ENCODE measurements at regions not wholly inside any gene's neighbourhood (a gene's known extent, or its start where the extent isn't known, plus 50 kb on each side); places are given as distances from the start of the nearest gene placed in this dataset.

- no peaks in the 10 kb centered on the region for H3K27me3 ChIP-seq
- H3K9me3 ChIP-seq, result no peaks in the 10 kb centered on the region
- DNase-seq, result no peak
- H3K4me1 ChIP-seq (ENCODE audit: insufficient read depth), result no peaks in the 10 kb centered on the region
- H3K36me3 ChIP-seq, result no peaks in the 10 kb centered on the region
- TF ChIP-seq POLR2A (IDR thresholded peaks at IDR 0.05) (no peak), CTCF (IDR thresholded peaks at IDR 0.05) (no peak), EP300 (IDR thresholded peaks at IDR 0.05) (no peak)
- H3K27ac ChIP-seq, result no peak overlapping the region
- H3K4me3 ChIP-seq, result no peak overlapping the region
- intact Hi-C loops (cut with DNase I), result no loop called here
Observed at GRCh38 chr4:74621616-74622015, 172.7 kb downstream of the BTC start.

DNA sequence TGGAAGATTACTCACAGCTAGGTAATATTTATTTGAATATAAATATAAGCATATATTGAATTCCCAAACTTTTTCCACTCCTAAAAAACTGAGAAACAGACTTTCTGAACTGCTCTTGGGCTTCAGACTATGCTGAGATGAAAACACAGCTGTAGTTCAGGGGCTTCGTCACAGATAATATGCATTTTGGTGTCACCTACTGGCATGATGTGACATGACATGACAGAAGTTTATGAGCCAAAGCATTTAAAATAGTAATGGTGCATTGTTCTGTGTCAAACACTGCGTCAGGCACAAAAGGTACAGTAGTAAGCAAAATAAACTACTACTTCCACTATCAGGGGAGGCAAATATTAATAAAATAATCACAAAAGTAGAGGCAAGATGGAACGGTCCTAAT is 171.3 kb downstream of the BTC start:
- no peaks in the 10 kb centered on the region for H3K36me3 ChIP-seq
- WGBS, 3 donors, result 60 to 67% (median 63%) methylated on average over 3 of the region's 3 CpGs
- H3K27ac ChIP-seq, result no peak overlapping the region
- no peak for DNase-seq
- TF ChIP-seq EP300 (IDR thresholded peaks at IDR 0.05), result no peak
- TF ChIP-seq POLR2A (IDR thresholded peaks at IDR 0.05), result no peak
- TF ChIP-seq CTCF (IDR thresholded peaks at IDR 0.05), result no peak
- no peaks in the 10 kb centered on the region for H3K27me3 ChIP-seq
- H3K9me3 ChIP-seq, result no peaks in the 10 kb centered on the region
- H3K4me1 ChIP-seq (ENCODE audit: insufficient read depth), result no peaks in the 10 kb centered on the region
- H3K4me3 ChIP-seq, result no peak overlapping the region
- intact Hi-C loops (cut with DNase I), result no loop called here

GRCh38 chr4:74624351-74625151 is 169.8 kb downstream of the BTC start:
- WGBS, 3 donors, result 50 to 63% (median 56%) methylated on average over 5 of the region's 5 CpGs

GRCh38 chr4:74625981-74626380 is 168.3 kb downstream of the BTC start:
- no peaks in the 10 kb centered on the region for H3K27me3 ChIP-seq
- intact Hi-C loops (cut with DNase I), result no loop called here
- 73 to 84% (median 82%) methylated on average over 1 of the region's 1 CpG for WGBS, 3 donors
- DNase-seq, result no peak
- TF ChIP-seq CTCF (IDR thresholded peaks at IDR 0.05), result no peak
- H3K4me3 ChIP-seq, result no peak overlapping the region
- H3K36me3 ChIP-seq, result no peaks in the 10 kb centered on the region
- no peak overlapping the region for H3K27ac ChIP-seq
- H3K9me3 ChIP-seq, result no peaks in the 10 kb centered on the region
- no peaks in the 10 kb centered on the region for H3K4me1 ChIP-seq (ENCODE audit: insufficient read depth)

More at GRCh38 chr4:74624351-74625151, 169.8 kb downstream of the BTC start:
- no peaks in the 10 kb centered on the region for H3K27me3 ChIP-seq
- H3K36me3 ChIP-seq, result no peaks in the 10 kb centered on the region
- intact Hi-C loops (cut with DNase I), result no loop called here
- DNase-seq, result no peak
- no peaks in the 10 kb centered on the region for H3K4me1 ChIP-seq (ENCODE audit: insufficient read depth)
- no peak overlapping the region for H3K4me3 ChIP-seq
- no peaks in the 10 kb centered on the region for H3K9me3 ChIP-seq
- H3K27ac ChIP-seq, result no peak overlapping the region
- TF ChIP-seq POLR2A (IDR thresholded peaks at IDR 0.05), result no peak
- TF ChIP-seq EP300 (IDR thresholded peaks at IDR 0.05), result no peak
- TF ChIP-seq CTCF (IDR thresholded peaks at IDR 0.05), result no peak
